ENCODE measurements at regions not wholly inside any gene's neighbourhood (a gene's known extent, or its start where the extent isn't known, plus 50 kb on each side); places are given as distances from the start of the nearest gene placed in this dataset.

DNA sequence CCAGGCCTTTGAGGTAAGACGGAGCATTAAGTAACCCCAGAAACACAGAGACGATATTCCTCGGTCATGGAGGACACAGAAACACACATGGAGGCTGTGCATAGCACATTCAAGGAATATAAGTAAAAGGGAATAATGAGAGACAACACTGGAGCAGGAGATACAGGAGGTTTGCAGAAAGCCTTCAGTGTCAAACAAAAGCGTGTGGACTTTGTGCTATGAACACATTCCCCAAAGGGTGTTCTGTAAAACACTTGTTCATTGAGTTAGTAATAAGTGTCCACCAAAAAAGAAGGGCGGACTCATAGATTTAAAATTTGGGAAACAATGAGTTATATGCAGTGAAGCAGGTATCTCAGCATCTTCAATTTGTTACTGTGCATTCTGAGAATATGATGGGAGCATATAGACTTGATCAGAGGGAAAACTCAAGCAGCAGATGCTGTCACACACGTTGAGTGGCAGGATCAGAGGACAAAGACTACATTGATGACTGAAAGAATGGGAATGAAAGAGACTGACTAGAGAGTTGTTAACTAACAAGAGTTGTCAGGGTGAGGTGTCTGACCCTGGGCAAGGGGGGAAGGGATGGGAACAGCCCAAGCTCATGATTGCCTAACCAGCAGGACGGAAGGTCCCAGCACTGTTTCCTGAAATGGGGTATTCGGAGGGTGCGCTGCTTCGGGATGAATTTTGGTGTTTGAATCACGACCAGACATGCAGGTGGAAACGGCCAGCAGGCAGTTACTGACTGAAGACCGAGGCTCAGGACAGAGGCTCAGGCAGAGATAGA is 85.2 kb upstream of the VIPR2 start:
- Mint-ChIP-seq H3K36me3 (ENCODE audit: low read depth, unreplicated experiment) (peaks cover 10% of the 10 kb centered on the region), H3K27me3 (ENCODE audit: unreplicated experiment) (peaks cover 7% of the 10 kb centered on the region), H3K27ac (ENCODE audit: unreplicated experiment) (no peak overlapping the region), H3K4me1 (ENCODE audit: unreplicated experiment) (no peaks in the 10 kb centered on the region), H3K4me3 (ENCODE audit: unreplicated experiment) (no peak overlapping the region), H3K9me3 (ENCODE audit: unreplicated experiment) (peaks cover 16% of the 10 kb centered on the region)
- TF ChIP-seq CTCF (IDR thresholded peaks at IDR 0.05; ENCODE audit: unreplicated experiment) = no peak
- DNase-seq (ENCODE audit: low spot score) = no peak

GRCh38 chr7:159227433-159227832 is 82.8 kb upstream of the VIPR2 start:
- DNase-seq (ENCODE audit: low spot score) = no peak
- Mint-ChIP-seq H3K9me3 (ENCODE audit: unreplicated experiment) (peaks cover 19% of the 10 kb centered on the region), H3K27me3 (ENCODE audit: unreplicated experiment) (peaks cover 7% of the 10 kb centered on the region), H3K4me1 (ENCODE audit: unreplicated experiment) (no peaks in the 10 kb centered on the region), H3K36me3 (ENCODE audit: low read depth, unreplicated experiment) (peaks cover 10% of the 10 kb centered on the region), H3K4me3 (ENCODE audit: unreplicated experiment) (no peak overlapping the region), H3K27ac (ENCODE audit: unreplicated experiment) (no peak overlapping the region)
- no peak for TF ChIP-seq CTCF (IDR thresholded peaks at IDR 0.05; ENCODE audit: unreplicated experiment)

GRCh38 chr7:159226011-159226702 is 81.5 kb upstream of the VIPR2 start:
- no peak for TF ChIP-seq CTCF (IDR thresholded peaks at IDR 0.05; ENCODE audit: unreplicated experiment)
- DNase-seq (ENCODE audit: low spot score) = no peak
- H3K4me3 Mint-ChIP-seq (ENCODE audit: unreplicated experiment) = no peak overlapping the region
- H3K4me1 Mint-ChIP-seq (ENCODE audit: unreplicated experiment) = no peaks in the 10 kb centered on the region
- no peak overlapping the region for H3K27ac Mint-ChIP-seq (ENCODE audit: unreplicated experiment)
- peaks cover 15% of the 10 kb centered on the region for H3K9me3 Mint-ChIP-seq (ENCODE audit: unreplicated experiment)
- H3K27me3 Mint-ChIP-seq (ENCODE audit: unreplicated experiment) = peaks cover 7% of the 10 kb centered on the region
- peaks cover 10% of the 10 kb centered on the region for H3K36me3 Mint-ChIP-seq (ENCODE audit: low read depth, unreplicated experiment)

- Mint-ChIP-seq H3K4me1 (ENCODE audit: unreplicated experiment) (no peaks in the 10 kb centered on the region), H3K27ac (ENCODE audit: unreplicated experiment) (no peak overlapping the region), H3K9me3 (ENCODE audit: unreplicated experiment) (peaks cover 23% of the 10 kb centered on the region), H3K36me3 (ENCODE audit: low read depth, unreplicated experiment) (no peaks in the 10 kb centered on the region), H3K27me3 (ENCODE audit: unreplicated experiment) (no peaks in the 10 kb centered on the region), H3K4me3 (ENCODE audit: unreplicated experiment) (no peak overlapping the region)
- TF ChIP-seq CTCF (IDR thresholded peaks at IDR 0.05; ENCODE audit: unreplicated experiment) = no peak
- no peak for DNase-seq (ENCODE audit: low spot score)
These were observed 73.9 kb upstream of the VIPR2 start for GRCh38 chr7:159218607-159219006.

- Mint-ChIP-seq H3K27me3 (ENCODE audit: unreplicated experiment) (no peaks in the 10 kb centered on the region), H3K4me1 (ENCODE audit: unreplicated experiment) (no peaks in the 10 kb centered on the region), H3K27ac (ENCODE audit: unreplicated experiment) (no peak overlapping the region), H3K4me3 (ENCODE audit: unreplicated experiment) (no peak overlapping the region), H3K9me3 (ENCODE audit: unreplicated experiment) (peaks cover 24% of the 10 kb centered on the region), H3K36me3 (ENCODE audit: low read depth, unreplicated experiment) (no peaks in the 10 kb centered on the region)
- no peak for DNase-seq (ENCODE audit: low spot score)
- no peak for TF ChIP-seq CTCF (IDR thresholded peaks at IDR 0.05; ENCODE audit: unreplicated experiment)
These were observed 73.5 kb upstream of the VIPR2 start for GRCh38 chr7:159218170-159218569.
